ENCODE measurements at regions not wholly inside any gene's neighbourhood (a gene's known extent, or its start where the extent isn't known, plus 50 kb on each side); places are given as distances from the start of the nearest gene placed in this dataset.

DNA sequence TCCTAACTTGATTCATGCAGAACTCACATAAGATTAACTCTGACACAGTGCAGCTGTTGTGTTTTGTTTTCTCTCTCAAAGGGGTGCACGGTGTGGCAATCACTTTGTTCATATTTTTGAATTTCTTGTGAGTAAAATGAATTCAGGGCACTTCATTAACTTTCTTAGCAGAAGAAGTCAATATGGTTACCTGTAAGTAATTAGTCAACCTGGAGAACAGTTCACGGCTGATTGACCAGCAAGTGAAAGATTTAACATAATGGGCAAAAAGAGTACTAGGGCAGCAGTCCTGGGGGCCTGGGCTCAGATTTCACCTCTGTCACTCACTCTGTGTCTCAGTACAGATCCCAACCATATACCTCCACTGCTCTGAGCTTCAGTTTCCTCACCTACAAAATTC, 102.4 kb upstream of the SPTLC3 start:
- TF ChIP-seq EZH2 (IDR thresholded peaks at IDR 0.05; ENCODE audit: borderline replicate concordance, insufficient read depth, low read depth, low read length, poor library complexity, severe bottlenecking) (no peak), CTCF (IDR thresholded peaks at IDR 0.05) (no peak)
- intact Hi-C loops (cut with micrococcal nuclease), result no loop called here
- Histone ChIP-seq H3K9me3 (ENCODE audit: control extremely low read depth in 1 of 3, control insufficient read depth in 2 of 3, insufficient read depth in 1 of 3, low read length in 2 of 3) (peaks cover 0 to 2% (median 0%) of the 10 kb centered on the region in 3 donors), H3K4me1 (ENCODE audit: control insufficient read depth in 2 of 2, insufficient read depth in 2 of 2, low read length in 2 of 2) (no peaks in the 10 kb centered on the region), H2AFZ (ENCODE audit: insufficient read depth, low read depth, low read length, poor library complexity, severe bottlenecking) (no peak overlapping the region), H3K79me2 (ENCODE audit: control insufficient read depth, insufficient read depth, low read length) (no peaks in the 10 kb centered on the region), H3K27ac (ENCODE audit: low read length in 2 of 2) (no peak overlapping the region), H3K4me3 (ENCODE audit: control extremely low read depth in 1 of 5, extremely low read depth in 1 of 5, insufficient read depth in 1 of 5, low read depth in 2 of 5, low read length in 4 of 5) (no peak overlapping the region), H3K36me3 (replicated peaks in 1 of 2; ENCODE audit: control extremely low read depth in 1 of 2, control insufficient read depth in 1 of 2, extremely low read depth in 1 of 2, insufficient read depth in 2 of 2, low read length in 1 of 2) (no peaks in the 10 kb centered on the region), H4K20me1 (ENCODE audit: control insufficient read depth, insufficient read depth, low read length, poor library complexity, severe bottlenecking) (no peaks in the 10 kb centered on the region), H3K27me3 (replicated peaks in 1 of 4; ENCODE audit: control extremely low read depth in 1 of 4, control insufficient read depth in 3 of 4, insufficient read depth in 4 of 4, low read length in 3 of 4) (no peaks in the 10 kb centered on the region), H3K9ac (ENCODE audit: low read length) (no peak overlapping the region), H3K4me2 (replicated peaks; ENCODE audit: low read depth, low read length, poor library complexity, severe bottlenecking) (no peak overlapping the region)
- DNase-seq, result no peak
- ChIA-PET CTCF (no interaction called here), POLR2A (no interaction called here)
- H3K27ac Mint-ChIP-seq, result no peak overlapping the region
- no peak overlapping the region for H3K4me3 Mint-ChIP-seq
- no peaks in the 10 kb centered on the region for H3K4me1 Mint-ChIP-seq
- H3K27me3 Mint-ChIP-seq, result no peaks in the 10 kb centered on the region
- ATAC-seq (ENCODE audit: low read depth), result no peak
- WGBS (ENCODE audit: insufficient coverage), result no CpG with 5 or more reads among the region's 2 CpGs
- no peaks in the 10 kb centered on the region for H3K9me3 Mint-ChIP-seq (ENCODE audit: insufficient read depth)

- Histone ChIP-seq H3K9ac (ENCODE audit: low read length) (no peak overlapping the region), H3K4me1 (ENCODE audit: control insufficient read depth in 2 of 2, insufficient read depth in 2 of 2, low read length in 2 of 2) (no peaks in the 10 kb centered on the region), H3K27ac (ENCODE audit: low read length in 2 of 2) (no peak overlapping the region), H3K9me3 (ENCODE audit: control extremely low read depth in 1 of 3, control insufficient read depth in 2 of 3, insufficient read depth in 1 of 3, low read length in 2 of 3) (peaks cover 0 to 2% (median 0%) of the 10 kb centered on the region in 3 donors), H3K79me2 (ENCODE audit: control insufficient read depth, insufficient read depth, low read length) (no peaks in the 10 kb centered on the region), H4K20me1 (ENCODE audit: control insufficient read depth, insufficient read depth, low read length, poor library complexity, severe bottlenecking) (no peaks in the 10 kb centered on the region), H3K4me3 (ENCODE audit: control extremely low read depth in 1 of 5, extremely low read depth in 1 of 5, insufficient read depth in 1 of 5, low read depth in 2 of 5, low read length in 4 of 5) (no peak overlapping the region), H3K36me3 (replicated peaks in 1 of 2; ENCODE audit: control extremely low read depth in 1 of 2, control insufficient read depth in 1 of 2, extremely low read depth in 1 of 2, insufficient read depth in 2 of 2, low read length in 1 of 2) (no peaks in the 10 kb centered on the region), H2AFZ (ENCODE audit: insufficient read depth, low read depth, low read length, poor library complexity, severe bottlenecking) (no peak overlapping the region), H3K4me2 (replicated peaks; ENCODE audit: low read depth, low read length, poor library complexity, severe bottlenecking) (no peak overlapping the region), H3K27me3 (replicated peaks in 1 of 4; ENCODE audit: control extremely low read depth in 1 of 4, control insufficient read depth in 3 of 4, insufficient read depth in 4 of 4, low read length in 3 of 4) (no peaks in the 10 kb centered on the region)
- Mint-ChIP-seq H3K27ac (no peak overlapping the region), H3K9me3 (ENCODE audit: insufficient read depth) (no peaks in the 10 kb centered on the region), H3K27me3 (no peaks in the 10 kb centered on the region), H3K4me3 (no peak overlapping the region), H3K4me1 (no peaks in the 10 kb centered on the region)
- TF ChIP-seq CTCF (IDR thresholded peaks at IDR 0.05) (no peak), EZH2 (IDR thresholded peaks at IDR 0.05; ENCODE audit: borderline replicate concordance, insufficient read depth, low read depth, low read length, poor library complexity, severe bottlenecking) (no peak)
- intact Hi-C loops (cut with micrococcal nuclease), result no loop called here
- 65% methylated on average over 2 of the region's 5 CpGs for WGBS (ENCODE audit: insufficient coverage)
- ATAC-seq (ENCODE audit: low read depth) (no peak), DNase-seq (no peak)
- CTCF ChIA-PET, result no interaction called here
- POLR2A ChIA-PET, result no interaction called here
Observed at GRCh38 chr20:12911372-12911771, 97.4 kb upstream of the SPTLC3 start.

All from B cell (primary cell).